ENCODE measurements at regions not wholly inside any gene's neighbourhood (a gene's known extent, or its start where the extent isn't known, plus 50 kb on each side); places are given as distances from the start of the nearest gene placed in this dataset.

DNA sequence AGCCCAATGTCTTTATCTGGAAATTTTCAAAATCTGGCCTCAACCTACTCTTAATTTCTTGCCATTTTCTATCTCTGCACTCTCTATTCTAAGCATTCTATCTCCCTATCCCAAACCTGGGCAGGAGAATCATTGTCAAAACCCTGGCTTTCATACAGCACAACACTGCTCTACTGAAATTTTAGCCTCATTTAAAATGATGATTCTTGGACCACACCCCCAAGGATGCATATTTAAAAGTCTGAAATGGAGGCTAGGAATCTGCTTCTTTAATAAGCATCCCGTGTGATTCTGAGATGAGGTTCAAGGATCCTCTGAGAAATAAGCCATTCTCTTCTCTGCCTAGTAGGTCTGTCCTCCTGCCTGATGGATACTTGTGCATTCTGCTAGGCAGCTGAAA is 50.8 kb upstream of the EGR2 start:
- Histone ChIP-seq H3K36me3 (ENCODE audit: control insufficient read depth, insufficient read depth, low read length) (no peaks in the 10 kb centered on the region), H3K4me3 (ENCODE audit: low read depth, low read length) (no peak overlapping the region), H3K27me3 (ENCODE audit: control insufficient read depth, insufficient read depth, low read length) (no peaks in the 10 kb centered on the region)
- DNase-seq (ENCODE audit: low read depth): no peak
- TF ChIP-seq CTCF (IDR thresholded peaks at IDR 0.05; ENCODE audit: insufficient read depth, low read length, poor library complexity, severe bottlenecking): no peak

- H3K27me3 ChIP-seq (ENCODE audit: control insufficient read depth, insufficient read depth, low read length): no peaks in the 10 kb centered on the region
- TF ChIP-seq CTCF (IDR thresholded peaks at IDR 0.05; ENCODE audit: insufficient read depth, low read length, poor library complexity, severe bottlenecking): no peak
- DNase-seq (ENCODE audit: low read depth): no peak
- H3K36me3 ChIP-seq (ENCODE audit: control insufficient read depth, insufficient read depth, low read length): no peaks in the 10 kb centered on the region
- no peak overlapping the region for H3K4me3 ChIP-seq (ENCODE audit: low read depth, low read length)
Observed at GRCh38 chr10:62866451-62866850, 50.3 kb upstream of the EGR2 start.
